Fibroblast of the aortic adventitia (primary cell): ENCODE measurements at regions not wholly inside any gene's neighbourhood (a gene's known extent, or its start where the extent isn't known, plus 50 kb on each side); places are given as distances from the start of the nearest gene placed in this dataset.
"Not testable (repeated sequence)": the region's sequence is repeated elsewhere in the genome, so short reads cannot be mapped to it uniquely, and the experiment has no call there.

ENCODE experiments used
- DNase-seq: peaks from one replicate; pipeline ENCODE4 v3.0.0-alpha.2; 2010; ENCODE audit warnings: low read depth
- H3K4me3 ChIP-seq: 2 replicates; pipeline ENCODE4 v1.5.1; 2011; ENCODE audit warnings: low read depth, mild to moderate bottlenecking, control low read depth, low read length, moderate library complexity
- TF ChIP-seq, protein P1 (sequence below): IDR thresholded peaks from 2 replicates; pipeline ENCODE4 v1.5.1; 2011; ENCODE audit warnings: mild to moderate bottlenecking, low read length, control low read depth, inconsistent platforms; ENCODE audit not compliant: insufficient read depth

- TF ChIP-seq, protein P1, sequence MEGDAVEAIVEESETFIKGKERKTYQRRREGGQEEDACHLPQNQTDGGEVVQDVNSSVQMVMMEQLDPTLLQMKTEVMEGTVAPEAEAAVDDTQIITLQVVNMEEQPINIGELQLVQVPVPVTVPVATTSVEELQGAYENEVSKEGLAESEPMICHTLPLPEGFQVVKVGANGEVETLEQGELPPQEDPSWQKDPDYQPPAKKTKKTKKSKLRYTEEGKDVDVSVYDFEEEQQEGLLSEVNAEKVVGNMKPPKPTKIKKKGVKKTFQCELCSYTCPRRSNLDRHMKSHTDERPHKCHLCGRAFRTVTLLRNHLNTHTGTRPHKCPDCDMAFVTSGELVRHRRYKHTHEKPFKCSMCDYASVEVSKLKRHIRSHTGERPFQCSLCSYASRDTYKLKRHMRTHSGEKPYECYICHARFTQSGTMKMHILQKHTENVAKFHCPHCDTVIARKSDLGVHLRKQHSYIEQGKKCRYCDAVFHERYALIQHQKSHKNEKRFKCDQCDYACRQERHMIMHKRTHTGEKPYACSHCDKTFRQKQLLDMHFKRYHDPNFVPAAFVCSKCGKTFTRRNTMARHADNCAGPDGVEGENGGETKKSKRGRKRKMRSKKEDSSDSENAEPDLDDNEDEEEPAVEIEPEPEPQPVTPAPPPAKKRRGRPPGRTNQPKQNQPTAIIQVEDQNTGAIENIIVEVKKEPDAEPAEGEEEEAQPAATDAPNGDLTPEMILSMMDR: no peak
- no peak overlapping the region for H3K4me3 ChIP-seq
- no peak for DNase-seq
Observed at GRCh38 chr22:26939466-26939865, 282.1 kb downstream of the MIAT start.

DNA sequence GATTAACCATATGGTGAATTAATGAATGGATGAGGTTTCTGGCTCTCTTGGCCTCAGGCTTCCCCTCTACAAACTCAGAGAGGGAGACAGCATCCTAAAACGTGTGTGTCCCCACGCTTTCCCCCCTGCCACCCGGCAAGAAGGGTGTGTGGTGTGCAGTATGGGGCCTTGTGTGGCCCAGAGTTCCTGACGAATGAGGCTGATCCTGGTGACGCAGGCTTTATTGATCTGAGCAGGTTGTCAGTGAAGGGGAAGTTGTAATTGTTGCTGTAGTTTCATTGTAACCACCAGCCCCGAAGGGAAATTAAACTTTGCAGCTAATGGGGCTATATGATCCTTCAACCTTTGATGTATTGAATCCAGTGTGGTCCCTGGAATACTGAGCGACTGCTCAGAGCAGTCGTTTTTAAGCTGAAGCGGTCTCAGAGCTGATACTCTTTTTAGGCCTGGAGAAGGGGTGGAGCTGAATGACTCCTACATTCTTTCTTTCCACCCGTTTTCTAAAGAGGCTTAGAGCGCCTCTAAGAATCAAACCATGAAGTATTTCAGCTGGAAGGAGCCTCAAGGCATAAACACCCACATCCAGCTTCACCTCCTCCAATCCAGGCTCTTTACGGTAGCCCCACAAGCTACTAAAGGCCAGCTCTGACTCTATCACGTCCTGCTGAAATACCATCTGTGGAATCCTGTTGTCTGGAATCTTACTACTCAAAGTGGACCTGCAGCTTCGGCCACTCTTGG is 284.7 kb downstream of the MIAT start:
- TF ChIP-seq, protein P1: no peak
- no peak overlapping the region for H3K4me3 ChIP-seq
- DNase-seq: peak; percentile 1

DNA sequence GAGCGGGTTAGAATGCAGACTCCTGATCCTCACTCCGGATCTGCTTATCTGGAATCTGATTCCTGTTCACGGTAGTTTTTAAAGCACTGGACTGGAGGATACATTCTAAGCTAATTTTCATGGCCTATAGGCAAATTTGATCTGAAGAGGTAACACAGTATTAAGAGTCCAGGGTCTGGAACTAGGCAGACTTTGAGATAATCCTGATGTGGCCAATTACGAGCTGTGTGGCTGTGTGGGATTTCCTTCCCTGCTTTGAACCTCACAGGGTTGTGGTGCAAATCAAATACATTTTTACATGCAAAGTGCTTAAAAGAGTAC is 285.2 kb downstream of the MIAT start:
- H3K4me3 ChIP-seq: no peak overlapping the region
- DNase-seq: no peak
- TF ChIP-seq, protein P1: no peak

DNA sequence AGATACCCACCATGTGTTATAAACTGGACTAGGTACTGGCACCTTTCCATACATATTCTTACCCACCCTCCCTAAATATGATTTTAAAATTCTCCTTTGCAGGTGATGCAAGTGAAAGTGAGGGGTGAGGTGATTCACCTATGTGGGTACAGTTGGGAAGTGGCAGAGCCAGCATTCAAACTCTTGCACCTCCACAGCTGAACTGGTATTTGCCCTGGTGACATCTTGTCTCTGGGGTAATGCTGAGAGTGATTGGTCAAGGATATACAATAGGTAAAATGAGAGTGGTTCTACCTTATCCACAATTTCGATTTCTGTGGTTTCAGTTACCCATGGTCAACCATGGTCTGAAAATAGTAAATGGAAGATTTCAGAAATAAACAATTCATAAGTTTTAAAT is 288.2 kb downstream of the MIAT start:
- no peak for DNase-seq
- TF ChIP-seq, protein P1: no peak
- H3K4me3 ChIP-seq: no peak overlapping the region

DNA sequence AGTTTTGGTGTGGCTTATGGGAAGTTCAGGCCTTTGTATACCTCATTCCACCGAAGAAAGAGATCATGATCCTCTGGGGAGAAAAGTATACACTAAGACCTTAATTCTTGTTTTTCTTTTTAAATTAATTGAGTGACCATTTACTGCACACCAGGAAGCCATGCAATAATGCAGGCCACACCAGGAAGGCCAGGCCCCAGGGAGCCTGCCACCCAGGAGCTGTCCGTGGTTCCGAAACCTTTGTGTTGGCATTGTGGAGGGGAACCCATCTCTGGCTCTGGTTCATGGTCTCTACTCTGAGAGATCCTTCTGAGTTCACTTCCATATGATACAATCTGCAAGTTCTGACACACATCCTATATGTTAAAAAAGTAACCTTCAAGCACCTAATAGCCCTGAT is 291.8 kb downstream of the MIAT start:
- TF ChIP-seq, protein P1: no peak
- DNase-seq: peak; percentile 32
- no peak overlapping the region for H3K4me3 ChIP-seq

- H3K4me3 ChIP-seq, DNase-seq: not testable (repeated sequence)
Observed at GRCh38 chr22:26951139-26951538, 293.8 kb downstream of the MIAT start.

DNA sequence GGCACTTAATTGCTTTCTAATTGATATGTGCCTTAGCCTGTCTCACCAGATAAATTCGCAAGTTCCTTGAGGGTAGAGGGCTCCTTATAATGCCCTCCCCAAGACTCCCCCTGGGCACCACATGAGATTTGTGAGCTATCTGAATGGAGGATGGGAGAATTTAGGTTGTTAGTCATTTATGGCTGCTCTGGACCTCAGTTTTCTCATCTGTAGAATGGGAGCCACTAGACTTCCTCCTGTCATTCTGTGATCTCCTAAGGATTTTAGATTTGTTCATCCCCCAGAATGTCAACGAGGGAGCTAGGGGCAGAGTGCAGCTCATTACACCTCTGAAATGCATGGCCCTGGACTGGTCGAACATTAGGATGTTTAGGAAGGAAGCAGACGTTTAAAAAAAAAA is 294.6 kb downstream of the MIAT start:
- TF ChIP-seq, protein P1: no peak

More for the DNA sequence above, 294.6 kb downstream of the MIAT start:
- H3K4me3 ChIP-seq: no peak overlapping the region
- no peak for DNase-seq
